ENCODE measurements at regions not wholly inside any gene's neighbourhood (a gene's known extent, or its start where the extent isn't known, plus 50 kb on each side); places are given as distances from the start of the nearest gene placed in this dataset.

GRCh38 chr1:232150770-232151548 lies 479.0 kb downstream of the SIPA1L2 start:
- TF ChIP-seq CTCF (IDR thresholded peaks at IDR 0.05), result no peak
- TF ChIP-seq POLR2A (IDR thresholded peaks at IDR 0.05), result no peak

Measured in vagina (tissue), 2 donors.